ENCODE measurements at regions not wholly inside any gene's neighbourhood (a gene's known extent, or its start where the extent isn't known, plus 50 kb on each side); places are given as distances from the start of the nearest gene placed in this dataset.

DNA sequence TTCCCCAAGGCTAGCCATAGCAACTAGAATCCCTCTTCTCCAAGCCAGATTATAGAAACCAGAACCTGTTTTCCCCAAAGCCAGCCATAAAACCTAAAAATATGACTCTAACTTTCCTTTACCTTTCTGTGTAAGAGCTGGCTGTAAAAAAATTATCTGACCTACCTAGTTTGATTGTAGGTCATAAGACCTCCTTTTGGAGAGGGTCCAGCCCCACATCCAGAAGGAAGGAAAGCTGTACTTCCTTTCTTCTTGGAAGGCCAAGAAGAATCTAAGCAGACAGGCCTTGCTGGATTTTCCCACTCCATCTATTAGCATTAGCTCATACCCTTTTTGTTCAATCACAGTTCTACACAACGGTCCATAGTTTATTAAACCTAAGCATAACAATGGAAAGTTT, 1006.3 kb downstream of the SORCS3 start:
- ATAC-seq, result no peak
- BruUV-seq (replicated peaks), result no TSS peak
- Histone ChIP-seq H3K36me3 (ENCODE audit: control insufficient read depth, insufficient read depth, low read length) (no peaks in the 10 kb centered on the region), H3K27me3 (ENCODE audit: control insufficient read depth, insufficient read depth, low read length) (no peaks in the 10 kb centered on the region), H3K4me1 (ENCODE audit: control insufficient read depth, insufficient read depth, low read length) (no peaks in the 10 kb centered on the region), H3K27ac (ENCODE audit: low read length) (no peak overlapping the region), H3K4me3 (ENCODE audit: low read depth in 2 of 2, low read length in 2 of 2) (no peak overlapping the region), H3K9me3 (ENCODE audit: control insufficient read depth, insufficient read depth, low read depth, low read length) (no peaks in the 10 kb centered on the region)
- TF ChIP-seq, protein P1, sequence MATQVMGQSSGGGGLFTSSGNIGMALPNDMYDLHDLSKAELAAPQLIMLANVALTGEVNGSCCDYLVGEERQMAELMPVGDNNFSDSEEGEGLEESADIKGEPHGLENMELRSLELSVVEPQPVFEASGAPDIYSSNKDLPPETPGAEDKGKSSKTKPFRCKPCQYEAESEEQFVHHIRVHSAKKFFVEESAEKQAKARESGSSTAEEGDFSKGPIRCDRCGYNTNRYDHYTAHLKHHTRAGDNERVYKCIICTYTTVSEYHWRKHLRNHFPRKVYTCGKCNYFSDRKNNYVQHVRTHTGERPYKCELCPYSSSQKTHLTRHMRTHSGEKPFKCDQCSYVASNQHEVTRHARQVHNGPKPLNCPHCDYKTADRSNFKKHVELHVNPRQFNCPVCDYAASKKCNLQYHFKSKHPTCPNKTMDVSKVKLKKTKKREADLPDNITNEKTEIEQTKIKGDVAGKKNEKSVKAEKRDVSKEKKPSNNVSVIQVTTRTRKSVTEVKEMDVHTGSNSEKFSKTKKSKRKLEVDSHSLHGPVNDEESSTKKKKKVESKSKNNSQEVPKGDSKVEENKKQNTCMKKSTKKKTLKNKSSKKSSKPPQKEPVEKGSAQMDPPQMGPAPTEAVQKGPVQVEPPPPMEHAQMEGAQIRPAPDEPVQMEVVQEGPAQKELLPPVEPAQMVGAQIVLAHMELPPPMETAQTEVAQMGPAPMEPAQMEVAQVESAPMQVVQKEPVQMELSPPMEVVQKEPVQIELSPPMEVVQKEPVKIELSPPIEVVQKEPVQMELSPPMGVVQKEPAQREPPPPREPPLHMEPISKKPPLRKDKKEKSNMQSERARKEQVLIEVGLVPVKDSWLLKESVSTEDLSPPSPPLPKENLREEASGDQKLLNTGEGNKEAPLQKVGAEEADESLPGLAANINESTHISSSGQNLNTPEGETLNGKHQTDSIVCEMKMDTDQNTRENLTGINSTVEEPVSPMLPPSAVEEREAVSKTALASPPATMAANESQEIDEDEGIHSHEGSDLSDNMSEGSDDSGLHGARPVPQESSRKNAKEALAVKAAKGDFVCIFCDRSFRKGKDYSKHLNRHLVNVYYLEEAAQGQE (IDR thresholded peaks at IDR 0.05; ENCODE audit: insufficient read depth in 1 of 2, low read depth in 2 of 2, low read length in 1 of 2), result no peak
- TF ChIP-seq, protein P2, sequence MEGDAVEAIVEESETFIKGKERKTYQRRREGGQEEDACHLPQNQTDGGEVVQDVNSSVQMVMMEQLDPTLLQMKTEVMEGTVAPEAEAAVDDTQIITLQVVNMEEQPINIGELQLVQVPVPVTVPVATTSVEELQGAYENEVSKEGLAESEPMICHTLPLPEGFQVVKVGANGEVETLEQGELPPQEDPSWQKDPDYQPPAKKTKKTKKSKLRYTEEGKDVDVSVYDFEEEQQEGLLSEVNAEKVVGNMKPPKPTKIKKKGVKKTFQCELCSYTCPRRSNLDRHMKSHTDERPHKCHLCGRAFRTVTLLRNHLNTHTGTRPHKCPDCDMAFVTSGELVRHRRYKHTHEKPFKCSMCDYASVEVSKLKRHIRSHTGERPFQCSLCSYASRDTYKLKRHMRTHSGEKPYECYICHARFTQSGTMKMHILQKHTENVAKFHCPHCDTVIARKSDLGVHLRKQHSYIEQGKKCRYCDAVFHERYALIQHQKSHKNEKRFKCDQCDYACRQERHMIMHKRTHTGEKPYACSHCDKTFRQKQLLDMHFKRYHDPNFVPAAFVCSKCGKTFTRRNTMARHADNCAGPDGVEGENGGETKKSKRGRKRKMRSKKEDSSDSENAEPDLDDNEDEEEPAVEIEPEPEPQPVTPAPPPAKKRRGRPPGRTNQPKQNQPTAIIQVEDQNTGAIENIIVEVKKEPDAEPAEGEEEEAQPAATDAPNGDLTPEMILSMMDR (IDR thresholded peaks at IDR 0.05), result no peak
- TF ChIP-seq TCF7L2 (IDR thresholded peaks at IDR 0.05; ENCODE audit: low read depth, low read length) (no peak), SIN3A (IDR thresholded peaks at IDR 0.05; ENCODE audit: borderline replicate concordance, insufficient read depth, low read depth, low read length) (no peak), POLR2AphosphoS5 (IDR thresholded peaks at IDR 0.05; ENCODE audit: low read depth, low read length) (no peak)
- POLR2A ChIA-PET, result no interaction called here
- intact Hi-C loops (cut with micrococcal nuclease; ENCODE audit: unreplicated experiment) (no loop called here), in situ Hi-C loops (cut with HindIII; ENCODE audit: low pct_unique_long_range_greater_than_20kb, low sequenced_read_pairs) (no loop called here)
- CTCF ChIA-PET, result no interaction called here
- no peak for DNase-seq (ENCODE audit: low read depth, low spot score)

DNA sequence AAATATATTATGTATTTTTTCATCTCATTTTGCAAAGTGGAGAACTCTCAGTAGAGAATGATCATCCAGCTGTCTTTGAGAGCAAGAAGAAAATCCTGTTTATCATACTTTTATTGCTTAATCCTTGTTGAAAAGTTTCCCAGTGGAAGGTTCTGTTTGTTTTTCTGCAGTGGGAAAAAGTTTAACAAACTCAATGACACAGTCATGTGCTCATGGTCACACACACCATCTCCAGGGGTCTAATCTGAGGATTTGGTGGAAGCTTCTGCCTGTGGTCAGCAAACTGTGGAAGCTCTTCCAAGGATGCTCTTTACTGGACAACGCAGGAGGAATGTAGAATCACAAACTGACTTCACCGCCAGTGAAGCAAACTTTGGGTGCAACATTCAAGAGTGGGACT, 1003.9 kb downstream of the SORCS3 start:
- in situ Hi-C loops (cut with HindIII; ENCODE audit: low pct_unique_long_range_greater_than_20kb, low sequenced_read_pairs), result no loop called here

More for the DNA sequence above, 1003.9 kb downstream of the SORCS3 start:
- Histone ChIP-seq H3K36me3 (ENCODE audit: control insufficient read depth, insufficient read depth, low read length) (no peaks in the 10 kb centered on the region), H3K4me1 (ENCODE audit: control insufficient read depth, insufficient read depth, low read length) (no peaks in the 10 kb centered on the region), H3K27ac (ENCODE audit: low read length) (no peak overlapping the region), H3K27me3 (ENCODE audit: control insufficient read depth, insufficient read depth, low read length) (no peaks in the 10 kb centered on the region), H3K4me3 (ENCODE audit: low read depth in 2 of 2, low read length in 2 of 2) (no peak overlapping the region), H3K9me3 (ENCODE audit: control insufficient read depth, insufficient read depth, low read depth, low read length) (no peaks in the 10 kb centered on the region)
- BruUV-seq (replicated peaks), result no TSS peak
- no peak for ATAC-seq
- TF ChIP-seq SIN3A (IDR thresholded peaks at IDR 0.05; ENCODE audit: borderline replicate concordance, insufficient read depth, low read depth, low read length), result no peak
- TF ChIP-seq, protein P2 (IDR thresholded peaks at IDR 0.05), result no peak
- TF ChIP-seq POLR2AphosphoS5 (IDR thresholded peaks at IDR 0.05; ENCODE audit: low read depth, low read length), result no peak
- TF ChIP-seq TCF7L2 (IDR thresholded peaks at IDR 0.05; ENCODE audit: low read depth, low read length), result no peak
- TF ChIP-seq, protein P1 (IDR thresholded peaks at IDR 0.05; ENCODE audit: insufficient read depth in 1 of 2, low read depth in 2 of 2, low read length in 1 of 2), result no peak
- DNase-seq (ENCODE audit: low read depth, low spot score), result no peak
- CTCF ChIA-PET, result no interaction called here
- intact Hi-C loops (cut with micrococcal nuclease; ENCODE audit: unreplicated experiment), result no loop called here
- POLR2A ChIA-PET, result no interaction called here

Data from Panc1 (cell line).